HT1080 (cell line): ENCODE measurements at regions not wholly inside any gene's neighbourhood (a gene's known extent, or its start where the extent isn't known, plus 50 kb on each side); places are given as distances from the start of the nearest gene placed in this dataset.

ENCODE experiments used
- DNase-seq: peaks from one replicate; pipeline ENCODE4 v3.0.0-alpha.2; 2015; ENCODE audit warnings: low read depth

- no peak for DNase-seq
These were observed 356.0 kb upstream of the ISL1 start for GRCh38 chr5:51027271-51027670.

GRCh38 chr5:51028394-51028793 is 354.9 kb upstream of the ISL1 start:
- no peak for DNase-seq

GRCh38 chr5:51033215-51033614 is 350.0 kb upstream of the ISL1 start:
- DNase-seq = no peak

GRCh38 chr5:51034222-51034901 is 348.9 kb upstream of the ISL1 start:
- no peak for DNase-seq

- no peak for DNase-seq
These were observed 343.6 kb upstream of the ISL1 start for GRCh38 chr5:51039424-51040329.

GRCh38 chr5:51043745-51044144 is 339.5 kb upstream of the ISL1 start:
- DNase-seq = no peak

GRCh38 chr5:51047369-51047768 is 335.9 kb upstream of the ISL1 start:
- DNase-seq = no peak

- DNase-seq = no peak
These were observed 329.9 kb upstream of the ISL1 start for GRCh38 chr5:51053361-51053760.

- no peak for DNase-seq
These were observed 322.3 kb upstream of the ISL1 start for GRCh38 chr5:51060953-51061352.

GRCh38 chr5:51072937-51073336 is 310.3 kb upstream of the ISL1 start:
- DNase-seq = no peak

GRCh38 chr5:51082741-51083140 is 300.5 kb upstream of the ISL1 start:
- no peak for DNase-seq

- DNase-seq = no peak
These were observed 291.4 kb upstream of the ISL1 start for GRCh38 chr5:51091816-51092215.

GRCh38 chr5:51095486-51095885 is 287.8 kb upstream of the ISL1 start:
- DNase-seq = no peak

GRCh38 chr5:51096859-51097258 is 286.4 kb upstream of the ISL1 start:
- DNase-seq = no peak

GRCh38 chr5:51099173-51099853 is 283.9 kb upstream of the ISL1 start:
- no peak for DNase-seq

- DNase-seq = no peak
These were observed 278.7 kb upstream of the ISL1 start for GRCh38 chr5:51104556-51104955.

- no peak for DNase-seq
These were observed 273.4 kb upstream of the ISL1 start for GRCh38 chr5:51109786-51110410.

GRCh38 chr5:51131266-51131665 is 252.0 kb upstream of the ISL1 start:
- no peak for DNase-seq

GRCh38 chr5:51138164-51138563 is 245.1 kb upstream of the ISL1 start:
- no peak for DNase-seq

- no peak for DNase-seq
These were observed 234.8 kb upstream of the ISL1 start for GRCh38 chr5:51148437-51148836.

GRCh38 chr5:51156222-51156621 is 227.0 kb upstream of the ISL1 start:
- DNase-seq = no peak

- DNase-seq = no peak
These were observed 226.4 kb upstream of the ISL1 start for GRCh38 chr5:51156838-51157237.
